Thyroid gland (tissue), 4 donors: ENCODE measurements at regions not wholly inside any gene's neighbourhood (a gene's known extent, or its start where the extent isn't known, plus 50 kb on each side); places are given as distances from the start of the nearest gene placed in this dataset.
"Not testable (repeated sequence)": the region's sequence is repeated elsewhere in the genome, so short reads cannot be mapped to it uniquely, and the experiment has no call there.

Experiments used
- DNase-seq, 2 donors: peaks; one replicate each; pipeline ENCODE4 v3.0.0-alpha.2; 2019
- H3K27ac ChIP-seq, 3 donors: fragments of 200-600 bp; sonication (generic); 1 replicate in 2 of 3; 2 replicates in 1 of 3; pipeline ENCODE4 v1.5.1; 2016 to 2019; ENCODE audit warnings: mild to moderate bottlenecking in 1 of 3, moderate library complexity in 1 of 3
- H3K27me3 ChIP-seq: fragments of 200-600 bp; sonication (generic); one replicate; pipeline ENCODE4 v1.5.1; 2019
- H3K36me3 ChIP-seq, 2 donors: fragments of 200-600 bp; sonication (generic); one replicate each; pipeline ENCODE4 v1.5.1; 2016 to 2019
- H3K4me1 ChIP-seq, 2 donors: fragments of 200-600 bp; sonication (generic); one replicate each; pipeline ENCODE4 v1.5.1; 2017 to 2019
- H3K4me3 ChIP-seq, 3 donors: fragments of 200-600 bp; sonication (generic); replicated peaks in 1 of 3; 1 replicate in 2 of 3; 2 replicates in 1 of 3; pipeline ENCODE4 v1.5.1; 2016; ENCODE audit warnings: mild to moderate bottlenecking in 1 of 3
- H3K9me3 ChIP-seq: fragments of 200-600 bp; sonication (generic); one replicate; pipeline ENCODE4 v1.5.1; 2017
- CTCF ChIP-seq, 6 experiments: fragments of 200-600 bp in 3 of 6; fragments of 450-650 bp in 3 of 6; sonication (generic) in 3 of 6; IDR thresholded peaks; one replicate each; pipeline ENCODE4 v1.5.1; 2016 to 2019; ENCODE audit warnings: antibody characterized with exemption in 6 of 6, mild to moderate bottlenecking in 2 of 6, inconsistent platforms in 1 of 6, moderate library complexity in 1 of 6
- POLR2A ChIP-seq, 2 donors: fragments of 450-650 bp; IDR thresholded peaks; one replicate each; pipeline ENCODE4 v1.6.1; 2017; ENCODE audit warnings: antibody characterized with exemption in 2 of 2, mild to moderate bottlenecking in 2 of 2, moderate library complexity in 1 of 2
- WGBS, 2 donors: methylation state at CpG; one replicate each; pipeline ENCODE4 v1.1.5; 2017; 5-methylcytosine and 5-hydroxymethylcytosine counted together
- intact Hi-C: fragments of 100-400 bp; cut with DNase I; formaldehyde crosslinking; loops from one replicate; pipeline ENCODE4 v1.15.1; 2023

GRCh38 chrX:35622040-35622439 is 176.1 kb upstream of the MAGEB16 start:
- intact Hi-C loops: no loop called here
- DNase-seq: no peak
- 81 to 85% methylated on average over 2 of the region's 2 CpGs for WGBS, 2 donors
- Histone ChIP-seq H3K9me3 (no peaks in the 10 kb centered on the region), H3K27me3 (no peaks in the 10 kb centered on the region), H3K27ac (no peak overlapping the region), H3K4me1 (no peaks in the 10 kb centered on the region), H3K4me3 (no peak overlapping the region), H3K36me3 (no peaks in the 10 kb centered on the region)
- TF ChIP-seq CTCF (IDR thresholded peaks at IDR 0.05): no peak
- no peak for TF ChIP-seq POLR2A (IDR thresholded peaks at IDR 0.05)

- Histone ChIP-seq H3K36me3 (no peaks in the 10 kb centered on the region), H3K9me3 (no peaks in the 10 kb centered on the region), H3K4me1 (no peaks in the 10 kb centered on the region), H3K27ac (no peak overlapping the region), H3K27me3 (no peaks in the 10 kb centered on the region), H3K4me3 (no peak overlapping the region)
- WGBS, 2 donors: 91 to 93% methylated on average over 5 of the region's 5 CpGs
- intact Hi-C loops: no loop called here
- TF ChIP-seq POLR2A (IDR thresholded peaks at IDR 0.05) (no peak), CTCF (IDR thresholded peaks at IDR 0.05) (no peak)
- no peak for DNase-seq
Observed at GRCh38 chrX:35622601-35623000, 175.5 kb upstream of the MAGEB16 start.

- H3K27me3 ChIP-seq: no peaks in the 10 kb centered on the region
- no peaks in the 10 kb centered on the region for H3K36me3 ChIP-seq
- intact Hi-C loops: no loop called here
Observed at GRCh38 chrX:35625714-35626113, 172.4 kb upstream of the MAGEB16 start.

GRCh38 chrX:35626124-35626523 is 172.0 kb upstream of the MAGEB16 start:
- Histone ChIP-seq H3K27ac (no peak overlapping the region), H3K36me3 (no peaks in the 10 kb centered on the region), H3K27me3 (no peaks in the 10 kb centered on the region), H3K4me1 (no peaks in the 10 kb centered on the region), H3K4me3 (no peak overlapping the region), H3K9me3 (no peaks in the 10 kb centered on the region)
- WGBS, 2 donors: 95 to 97% methylated on average over 9 to 14 of the region's 14 CpGs
- intact Hi-C loops: no loop called here
- DNase-seq: no peak
- TF ChIP-seq CTCF (IDR thresholded peaks at IDR 0.05): no peak

More at GRCh38 chrX:35625714-35626113, 172.4 kb upstream of the MAGEB16 start:
- DNase-seq: no peak
- Histone ChIP-seq H3K27ac (no peak overlapping the region), H3K9me3 (no peaks in the 10 kb centered on the region), H3K4me3 (no peak overlapping the region), H3K4me1 (no peaks in the 10 kb centered on the region)
- no peak for TF ChIP-seq POLR2A (IDR thresholded peaks at IDR 0.05)
- TF ChIP-seq CTCF (IDR thresholded peaks at IDR 0.05): no peak
- 97 to 99% methylated on average over 14 to 28 of the region's 31 CpGs for WGBS, 2 donors

GRCh38 chrX:35635971-35636370 is 162.2 kb upstream of the MAGEB16 start:
- 93% methylated on average over 5 of the region's 8 CpGs; no CpG with 5 or more reads in 1 of the 2 donors for WGBS, 2 donors
- H3K27ac ChIP-seq, intact Hi-C loops, H3K9me3 ChIP-seq, DNase-seq, H3K4me1 ChIP-seq, H3K27me3 ChIP-seq, H3K36me3 ChIP-seq, H3K4me3 ChIP-seq: not testable (repeated sequence)

- Histone ChIP-seq H3K4me3 (no peak overlapping the region), H3K4me1 (no peaks in the 10 kb centered on the region), H3K36me3 (no peaks in the 10 kb centered on the region), H3K27ac (no peak overlapping the region), H3K27me3 (no peaks in the 10 kb centered on the region), H3K9me3 (no peaks in the 10 kb centered on the region)
- intact Hi-C loops: no loop called here
- 13 to 25% methylated on average over 2 of the region's 2 CpGs for WGBS, 2 donors
- peak; percentile 24 for DNase-seq
- TF ChIP-seq CTCF (IDR thresholded peaks at IDR 0.05): no peak
- no peak for TF ChIP-seq POLR2A (IDR thresholded peaks at IDR 0.05)
Observed at GRCh38 chrX:35664833-35665232, 133.3 kb upstream of the MAGEB16 start.
